GM23248 (cell line): ENCODE measurements at regions not wholly inside any gene's neighbourhood (a gene's known extent, or its start where the extent isn't known, plus 50 kb on each side); places are given as distances from the start of the nearest gene placed in this dataset.

Experiments used
- EZH2 ChIP-seq: fragments of 200-600 bp; sonication (generic); IDR thresholded peaks from 2 replicates; pipeline ENCODE4 v1.6.1; 2018; ENCODE audit warnings: antibody characterized with exemption, mild to moderate bottlenecking; ENCODE audit not compliant: insufficient read depth, poor library complexity, severe bottlenecking
- EZH2phosphoT487 ChIP-seq: fragments of 200-600 bp; sonication (generic); IDR thresholded peaks from 2 replicates; pipeline ENCODE4 v1.6.1; 2018; ENCODE audit warnings: antibody characterized with exemption, moderate library complexity, mild to moderate bottlenecking, low read depth; ENCODE audit not compliant: insufficient read depth

GRCh38 chr6:114428341-114428740, 85.5 kb upstream of the HS3ST5 start:
- TF ChIP-seq EZH2 (no peak), EZH2phosphoT487 (no peak)
